Fibroblast of pulmonary artery (primary cell): ENCODE measurements at regions not wholly inside any gene's neighbourhood (a gene's known extent, or its start where the extent isn't known, plus 50 kb on each side); places are given as distances from the start of the nearest gene placed in this dataset.

Source experiments
- DNase-seq: peaks from one replicate; pipeline ENCODE4 v3.0.0-alpha.2; 2010; ENCODE audit warnings: low read depth
- H3K4me3 ChIP-seq: replicated peaks from 2 replicates; pipeline ENCODE4 v1.5.1; 2011; ENCODE audit warnings: low read depth, mild to moderate bottlenecking, control low read depth, low read length, moderate library complexity
- TF ChIP-seq, protein P1 (sequence below): IDR thresholded peaks from 2 replicates; pipeline ENCODE4 v1.5.1; 2011; ENCODE audit warnings: mild to moderate bottlenecking, control low read depth, low read length, inconsistent platforms; ENCODE audit errors: missing control alignments

DNA sequence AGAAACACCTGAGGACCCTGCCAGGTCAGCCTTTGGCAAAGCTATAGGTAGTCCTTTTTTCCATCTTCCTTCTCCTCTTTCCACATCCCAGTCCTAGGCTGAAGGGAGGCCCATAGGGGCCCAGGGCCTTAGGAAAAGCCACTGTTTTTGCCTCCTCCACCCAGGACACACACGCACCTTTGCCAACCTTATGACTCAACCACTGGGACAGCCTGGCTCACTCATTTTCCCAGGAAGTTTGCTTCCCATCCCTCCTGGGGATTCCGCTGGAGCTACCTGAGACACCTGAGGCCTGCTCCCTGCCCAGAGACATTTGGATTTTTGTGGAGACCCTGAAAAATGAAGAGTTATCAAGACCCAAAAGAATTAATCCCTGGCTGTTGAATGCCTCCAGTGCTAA lies 273.4 kb upstream of the SIX2 start:
- no peak overlapping the region for H3K4me3 ChIP-seq
- TF ChIP-seq, protein P1, sequence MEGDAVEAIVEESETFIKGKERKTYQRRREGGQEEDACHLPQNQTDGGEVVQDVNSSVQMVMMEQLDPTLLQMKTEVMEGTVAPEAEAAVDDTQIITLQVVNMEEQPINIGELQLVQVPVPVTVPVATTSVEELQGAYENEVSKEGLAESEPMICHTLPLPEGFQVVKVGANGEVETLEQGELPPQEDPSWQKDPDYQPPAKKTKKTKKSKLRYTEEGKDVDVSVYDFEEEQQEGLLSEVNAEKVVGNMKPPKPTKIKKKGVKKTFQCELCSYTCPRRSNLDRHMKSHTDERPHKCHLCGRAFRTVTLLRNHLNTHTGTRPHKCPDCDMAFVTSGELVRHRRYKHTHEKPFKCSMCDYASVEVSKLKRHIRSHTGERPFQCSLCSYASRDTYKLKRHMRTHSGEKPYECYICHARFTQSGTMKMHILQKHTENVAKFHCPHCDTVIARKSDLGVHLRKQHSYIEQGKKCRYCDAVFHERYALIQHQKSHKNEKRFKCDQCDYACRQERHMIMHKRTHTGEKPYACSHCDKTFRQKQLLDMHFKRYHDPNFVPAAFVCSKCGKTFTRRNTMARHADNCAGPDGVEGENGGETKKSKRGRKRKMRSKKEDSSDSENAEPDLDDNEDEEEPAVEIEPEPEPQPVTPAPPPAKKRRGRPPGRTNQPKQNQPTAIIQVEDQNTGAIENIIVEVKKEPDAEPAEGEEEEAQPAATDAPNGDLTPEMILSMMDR, result no peak

DNA sequence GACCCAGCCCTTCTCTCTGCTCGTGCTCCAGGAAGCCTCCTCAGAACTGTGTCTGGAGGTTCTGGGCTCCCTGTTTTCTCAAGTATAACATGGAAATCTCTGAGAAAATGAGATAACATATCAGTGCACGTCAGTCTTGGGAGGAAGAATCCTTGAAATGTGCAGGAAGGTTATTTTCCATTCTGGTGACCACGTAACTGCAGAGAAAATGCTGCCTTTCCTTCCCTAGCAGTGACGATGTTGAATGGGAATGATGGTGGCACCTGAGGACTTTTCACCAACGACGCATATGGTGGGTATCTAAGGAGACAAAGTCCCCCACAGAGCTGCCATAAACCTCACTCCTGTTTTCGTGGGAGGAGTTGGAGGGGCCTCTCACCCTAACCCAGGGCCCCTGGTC lies 272.1 kb upstream of the SIX2 start:
- TF ChIP-seq, protein P1, result no peak
- DNase-seq, result no peak
- H3K4me3 ChIP-seq, result no peak overlapping the region

More for the DNA sequence above, 273.4 kb upstream of the SIX2 start:
- DNase-seq, result no peak

DNA sequence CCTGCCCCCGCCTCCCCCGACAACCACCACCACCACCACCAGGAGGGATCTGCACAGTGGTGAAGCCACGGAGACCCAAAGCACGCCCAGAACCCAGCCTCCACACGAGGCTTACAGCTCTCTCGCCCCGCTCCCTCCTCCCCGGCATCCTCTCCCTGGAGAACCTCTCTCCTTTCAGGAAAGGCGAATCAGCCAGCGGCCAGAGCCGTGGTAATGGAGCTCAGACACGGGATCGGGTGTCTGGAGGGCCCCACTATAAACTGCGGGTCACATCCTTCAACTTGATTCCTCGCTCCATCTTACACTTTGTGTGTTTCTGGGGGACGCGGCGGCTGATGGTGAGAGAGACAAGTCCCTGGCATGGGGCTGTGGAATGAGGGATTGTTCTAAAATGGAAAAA lies 271.5 kb upstream of the SIX2 start:
- TF ChIP-seq, protein P1, result no peak
- no peak overlapping the region for H3K4me3 ChIP-seq
- DNase-seq, result no peak

DNA sequence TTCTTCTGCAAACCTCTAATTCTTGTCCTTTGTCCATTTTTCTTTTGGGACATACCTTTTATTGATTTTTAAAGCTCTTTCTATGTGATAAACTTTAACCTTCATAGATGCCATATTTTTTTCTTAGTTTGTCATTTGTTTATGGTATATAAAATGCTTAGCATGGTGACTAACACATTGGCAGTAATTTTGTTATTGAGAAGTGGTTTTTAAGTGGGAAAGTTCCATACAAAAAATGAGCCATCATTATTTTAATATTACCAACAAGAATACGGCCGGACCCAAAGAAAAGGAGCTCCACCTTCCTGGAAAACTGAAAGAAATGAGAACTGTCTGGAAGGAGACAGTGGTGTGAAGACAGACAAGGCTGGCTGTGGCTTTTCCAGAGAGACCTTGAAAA lies 270.1 kb upstream of the SIX2 start:
- TF ChIP-seq, protein P1, result no peak
- no peak overlapping the region for H3K4me3 ChIP-seq
- DNase-seq, result no peak

DNA sequence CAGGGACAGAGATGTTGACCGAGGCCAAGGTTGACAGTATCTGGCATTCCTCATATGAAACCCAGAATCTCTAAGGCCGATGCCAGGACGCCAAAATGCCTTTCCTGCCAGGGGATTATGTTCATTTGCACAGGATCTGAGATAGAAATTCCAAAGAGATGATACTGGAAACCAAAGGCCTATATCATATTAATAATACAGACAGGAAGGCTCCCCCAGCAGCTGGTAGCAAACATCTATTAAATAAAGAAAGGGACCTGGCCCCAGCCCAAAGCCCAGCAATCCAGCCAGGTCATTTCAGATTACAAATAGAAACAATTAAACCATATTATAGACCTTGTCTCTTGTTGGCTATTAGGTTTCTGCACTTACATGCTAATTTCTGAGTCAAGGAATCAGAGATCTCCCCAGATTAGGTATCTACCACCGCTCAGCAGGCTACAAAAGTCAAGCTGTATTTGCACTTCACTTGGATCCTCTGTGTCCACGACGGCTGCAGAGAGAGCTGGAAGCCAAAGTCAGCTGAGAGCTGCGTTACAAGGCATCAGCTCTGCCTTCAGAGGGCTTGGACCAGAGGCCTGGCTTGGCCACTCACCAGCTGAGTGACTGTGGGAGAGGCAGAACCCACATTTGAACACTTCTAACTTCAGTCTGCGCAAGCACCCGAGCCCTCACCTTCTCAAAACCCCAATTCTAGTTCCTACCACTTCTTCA lies 269.3 kb upstream of the SIX2 start:
- TF ChIP-seq, protein P1, result no peak
- H3K4me3 ChIP-seq, result no peak overlapping the region
- DNase-seq, result no peak

DNA sequence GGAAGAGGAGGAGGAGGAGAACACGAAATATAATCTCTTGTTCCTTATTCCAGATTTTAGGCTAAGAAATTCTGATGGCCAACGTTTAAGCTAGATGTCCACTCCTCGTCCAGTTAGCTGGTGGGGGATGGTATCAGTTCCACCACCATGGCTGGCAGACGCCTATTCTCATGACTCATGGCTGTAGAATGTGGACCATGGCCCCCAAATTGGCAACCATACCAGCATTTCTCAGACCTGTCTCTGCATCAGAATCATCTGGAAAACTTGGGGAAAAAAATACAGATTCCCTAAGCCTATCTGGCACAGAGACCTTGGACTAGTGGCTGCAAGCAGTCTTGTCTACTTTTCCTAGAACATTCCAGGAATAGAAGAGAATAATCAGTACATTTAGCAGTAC lies 267.7 kb upstream of the SIX2 start:
- H3K4me3 ChIP-seq, result no peak overlapping the region
- TF ChIP-seq, protein P1, result no peak
- DNase-seq, result peak; percentile 62

DNA sequence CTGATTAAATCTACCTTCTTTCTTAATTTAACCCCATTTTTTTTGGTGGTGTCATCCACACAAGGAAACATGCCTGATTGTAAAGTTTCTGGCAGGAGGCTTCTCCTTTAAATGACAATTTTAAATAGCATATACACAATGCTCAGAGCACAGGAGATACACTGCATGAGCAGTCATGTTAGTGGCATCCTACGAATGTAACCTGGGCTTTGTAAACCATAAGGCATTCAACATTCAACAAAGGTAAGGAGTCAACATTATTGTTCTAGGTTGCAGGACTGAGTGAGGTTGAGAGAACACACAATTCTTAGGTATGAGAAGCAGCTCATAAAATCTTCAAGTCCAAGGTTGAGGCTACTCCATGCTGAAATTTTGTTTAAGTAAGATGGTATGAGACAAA lies 266.6 kb upstream of the SIX2 start:
- TF ChIP-seq, protein P1, result no peak
- H3K4me3 ChIP-seq, result no peak overlapping the region
- DNase-seq, result no peak
